ENCODE measurements at regions not wholly inside any gene's neighbourhood (a gene's known extent, or its start where the extent isn't known, plus 50 kb on each side); places are given as distances from the start of the nearest gene placed in this dataset.

DNA sequence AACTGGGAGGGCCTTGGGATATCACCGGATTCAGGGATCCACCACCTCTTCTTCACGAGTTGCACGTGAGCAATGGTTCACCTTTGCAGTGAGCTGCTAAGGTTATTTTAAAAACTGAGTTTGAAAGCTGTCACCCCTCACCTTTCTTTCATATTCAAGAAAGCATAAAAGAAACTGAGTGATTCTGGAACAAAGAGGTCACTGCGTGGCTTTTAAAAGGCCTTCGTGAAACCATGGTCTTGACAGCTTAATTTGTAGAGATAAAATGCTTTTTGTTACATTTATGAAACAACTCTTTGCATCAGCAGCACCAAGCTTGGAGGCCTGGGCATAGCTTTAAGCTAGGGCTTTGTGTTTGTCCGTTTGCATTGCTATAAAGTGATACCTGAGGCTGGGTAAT lies 101.4 kb upstream of the NECTIN1 start:
- Histone ChIP-seq H3K36me3 (no peaks in the 10 kb centered on the region), H3K27ac (no peak overlapping the region), H3K4me3 (no peak overlapping the region), H3K9me3 (no peaks in the 10 kb centered on the region), H3K27me3 (replicated peaks; ENCODE audit: insufficient read depth) (no peaks in the 10 kb centered on the region), H3K4me1 (replicated peaks) (no peaks in the 10 kb centered on the region)
- TF ChIP-seq POLR2A (IDR thresholded peaks at IDR 0.05) (no peak), POLR2AphosphoS5 (IDR thresholded peaks at IDR 0.05) (no peak), CTCF (IDR thresholded peaks at IDR 0.05) (no peak)
- WGBS, result 83% methylated on average over 6 of the region's 6 CpGs
- intact Hi-C loops (cut with DNase I), result no loop called here
- no peak for DNase-seq (ENCODE audit: low spot score)

DNA sequence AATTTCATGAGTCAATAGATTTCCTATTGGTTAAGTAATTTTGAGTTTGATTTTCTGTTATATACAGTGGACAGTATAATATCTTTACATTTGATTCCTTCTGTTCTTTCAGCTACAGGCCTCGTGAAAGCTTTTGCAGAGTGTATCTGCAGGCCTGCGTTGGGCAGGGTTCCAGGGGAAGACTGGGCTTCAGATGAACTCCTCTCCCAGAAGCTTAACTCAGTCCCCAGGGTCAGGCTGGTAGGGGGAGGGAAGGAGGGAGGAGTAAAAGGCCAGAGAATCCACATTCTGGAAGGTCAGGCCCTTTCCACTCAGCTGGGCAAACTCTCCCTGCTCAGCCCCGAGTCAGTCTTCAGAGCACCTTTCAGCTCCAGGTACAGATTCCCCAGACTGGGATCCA lies 100.4 kb upstream of the NECTIN1 start:
- TF ChIP-seq POLR2A (IDR thresholded peaks at IDR 0.05) (no peak), CTCF (IDR thresholded peaks at IDR 0.05) (no peak), POLR2AphosphoS5 (IDR thresholded peaks at IDR 0.05) (no peak)
- Histone ChIP-seq H3K27me3 (replicated peaks; ENCODE audit: insufficient read depth) (no peaks in the 10 kb centered on the region), H3K4me3 (no peak overlapping the region), H3K9me3 (no peaks in the 10 kb centered on the region), H3K27ac (no peak overlapping the region), H3K36me3 (no peaks in the 10 kb centered on the region), H3K4me1 (replicated peaks) (no peaks in the 10 kb centered on the region)
- whole genome bisulfite sequencing, result 76% methylated on average over 3 of the region's 3 CpGs
- intact Hi-C loops (cut with DNase I), result no loop called here
- DNase-seq (ENCODE audit: low spot score), result no peak

DNA sequence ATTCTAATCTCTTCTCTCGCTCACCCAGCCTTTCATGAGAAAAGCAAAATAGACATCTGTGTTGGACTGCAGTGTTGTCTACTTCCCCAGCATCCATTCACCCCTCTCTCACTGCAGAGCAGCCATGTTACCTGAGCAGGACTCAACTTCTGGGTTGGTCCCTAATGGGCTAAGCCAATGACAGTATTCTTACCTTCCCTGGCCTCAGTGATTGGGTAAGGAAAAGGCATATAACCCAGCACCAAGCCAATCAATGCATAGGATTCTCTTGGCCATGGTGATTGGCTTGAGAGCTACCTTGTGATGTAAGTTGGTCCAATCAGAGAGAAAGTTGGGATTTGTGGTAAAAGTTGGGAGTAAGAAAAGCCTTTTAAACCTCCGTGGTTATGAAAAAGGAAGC lies 99.8 kb upstream of the NECTIN1 start:
- H3K27ac ChIP-seq, result no peak overlapping the region
- no peaks in the 10 kb centered on the region for H3K9me3 ChIP-seq
- H3K4me3 ChIP-seq, result no peak overlapping the region
- DNase-seq (ENCODE audit: low spot score), result no peak
- intact Hi-C loops (cut with DNase I), result no loop called here
- no peaks in the 10 kb centered on the region for H3K4me1 ChIP-seq (replicated peaks)
- H3K27me3 ChIP-seq (replicated peaks; ENCODE audit: insufficient read depth), result no peaks in the 10 kb centered on the region
- 80% methylated on average over 2 of the region's 2 CpGs for WGBS
- no peak for TF ChIP-seq POLR2A (IDR thresholded peaks at IDR 0.05)
- no peak for TF ChIP-seq CTCF (IDR thresholded peaks at IDR 0.05)
- TF ChIP-seq POLR2AphosphoS5 (IDR thresholded peaks at IDR 0.05), result no peak
- H3K36me3 ChIP-seq, result no peaks in the 10 kb centered on the region

DNA sequence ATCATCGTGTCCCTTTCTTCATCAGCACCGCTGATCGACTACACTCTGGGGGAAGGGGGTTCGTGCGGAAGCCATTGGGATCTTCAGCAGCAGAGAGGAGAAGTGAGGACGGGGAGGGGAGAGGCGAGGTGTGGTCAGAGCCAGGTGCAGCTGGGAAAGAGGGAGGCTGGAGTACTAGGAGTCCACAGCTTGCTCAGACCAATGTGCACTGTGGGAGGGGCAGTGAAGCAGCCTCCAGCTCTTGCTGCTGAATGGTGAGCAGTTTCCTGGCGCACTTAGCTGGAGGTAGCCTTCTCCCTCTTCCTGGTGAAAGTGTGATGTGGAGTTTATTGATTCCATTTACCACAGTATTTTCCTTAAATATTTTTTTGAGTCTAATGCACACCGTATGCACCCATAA lies 99.0 kb upstream of the NECTIN1 start:
- intact Hi-C loops (cut with DNase I), result no loop called here
- Histone ChIP-seq H3K27ac (no peak overlapping the region), H3K27me3 (replicated peaks; ENCODE audit: insufficient read depth) (no peaks in the 10 kb centered on the region), H3K36me3 (no peaks in the 10 kb centered on the region), H3K9me3 (no peaks in the 10 kb centered on the region), H3K4me1 (replicated peaks) (no peaks in the 10 kb centered on the region), H3K4me3 (no peak overlapping the region)
- WGBS, result 87% methylated on average over 9 of the region's 9 CpGs
- no peak for DNase-seq (ENCODE audit: low spot score)
- TF ChIP-seq POLR2AphosphoS5 (IDR thresholded peaks at IDR 0.05), result no peak
- no peak for TF ChIP-seq CTCF (IDR thresholded peaks at IDR 0.05)
- no peak for TF ChIP-seq POLR2A (IDR thresholded peaks at IDR 0.05)

- 29% methylated on average over 2 of the region's 2 CpGs for WGBS
- intact Hi-C loops (cut with DNase I), result no loop called here
Measured at GRCh38 chr11:119827113-119827512, 98.1 kb upstream of the NECTIN1 start.

More at GRCh38 chr11:119827113-119827512, 98.1 kb upstream of the NECTIN1 start:
- Histone ChIP-seq H3K4me3 (no peak overlapping the region), H3K27ac (no peak overlapping the region), H3K36me3 (no peaks in the 10 kb centered on the region), H3K27me3 (replicated peaks; ENCODE audit: insufficient read depth) (no peaks in the 10 kb centered on the region), H3K4me1 (replicated peaks) (no peaks in the 10 kb centered on the region), H3K9me3 (no peaks in the 10 kb centered on the region)
- no peak for DNase-seq (ENCODE audit: low spot score)
- TF ChIP-seq POLR2AphosphoS5 (IDR thresholded peaks at IDR 0.05) (no peak), POLR2A (IDR thresholded peaks at IDR 0.05) (no peak), CTCF (IDR thresholded peaks at IDR 0.05) (no peak)

All from prostate gland (tissue), 2 donors.